RWPE1 (cell line): ENCODE measurements at regions not wholly inside any gene's neighbourhood (a gene's known extent, or its start where the extent isn't known, plus 50 kb on each side); places are given as distances from the start of the nearest gene placed in this dataset.

Experiments
- CTCF ChIA-PET: fragments of 350-600 bp; sonication (Branson Sonifier 250); formaldehyde crosslinking; extraction: SDS; loops from one replicate; lab custom pipeline; 2021; lab: Yijun Ruan, JAX
- POLR2A ChIA-PET: fragments of 400-600 bp; formaldehyde crosslinking; extraction: SDS; loops from one replicate; lab custom pipeline; 2020; ENCODE audit warnings: antibody characterized with exemption; ENCODE audit not compliant: low non-redundant PET; lab: Yijun Ruan, JAX
- DNase-seq: peaks from one replicate; pipeline ENCODE4 v3.0.0; 2012; ENCODE audit warnings: low spot score
- H3K27ac ChIP-seq: fragments of 450-650 bp; 2 replicates; pipeline ENCODE4 v1.5.1; 2017
- CTCF ChIP-seq: fragments of 450-650 bp; conservative IDR thresholded peaks from 2 replicates; pipeline ENCODE4 v1.5.1; 2017; ENCODE audit warnings: low read depth, mild to moderate bottlenecking

GRCh38 chr4:133777661-133778060, 423.9 kb downstream of the PABPC4L start:
- ChIA-PET CTCF (no interaction called here), POLR2A (no interaction called here)
- H3K27ac ChIP-seq, result no peak overlapping the region
- TF ChIP-seq CTCF, result no peak
- no peak for DNase-seq

- no peak for DNase-seq
- TF ChIP-seq CTCF, result no peak
- ChIA-PET POLR2A (no interaction called here), CTCF (interaction anchor here (0.7 kb wide), 1 partner anchor 418 kb away, joined by 3 read pairs; no protein-coding TSS in a partner anchor)
- no peak overlapping the region for H3K27ac ChIP-seq
Measured at GRCh38 chr4:133776961-133777360, 424.6 kb downstream of the PABPC4L start.

- CTCF ChIA-PET, result interaction anchor here (0.7 kb wide), 1 partner anchor 418 kb away, joined by 3 read pairs; no protein-coding TSS in a partner anchor
- POLR2A ChIA-PET, result no interaction called here
- H3K27ac ChIP-seq, result no peak overlapping the region
- no peak for TF ChIP-seq CTCF
- DNase-seq, result no peak
Measured at GRCh38 chr4:133776503-133776902, 425.1 kb downstream of the PABPC4L start.

GRCh38 chr4:133775881-133776280, 425.7 kb downstream of the PABPC4L start:
- no peak for DNase-seq
- TF ChIP-seq CTCF, result no peak
- ChIA-PET POLR2A (no interaction called here), CTCF (no interaction called here)
- H3K27ac ChIP-seq, result no peak overlapping the region

GRCh38 chr4:133775469-133775868, 426.1 kb downstream of the PABPC4L start:
- POLR2A ChIA-PET, result no interaction called here

GRCh38 chr4:133759428-133759827, 442.2 kb downstream of the PABPC4L start:
- no peak for TF ChIP-seq CTCF
- DNase-seq, result no peak
- ChIA-PET CTCF (no interaction called here), POLR2A (no interaction called here)
- no peak overlapping the region for H3K27ac ChIP-seq

More at GRCh38 chr4:133775469-133775868, 426.1 kb downstream of the PABPC4L start:
- no peak overlapping the region for H3K27ac ChIP-seq
- CTCF ChIA-PET, result interaction anchor here (0.6 kb wide), 1 partner anchor 680 kb away, joined by 3 read pairs; no protein-coding TSS in a partner anchor
- TF ChIP-seq CTCF, result no peak
- DNase-seq, result no peak

GRCh38 chr4:133741766-133742165, 459.8 kb downstream of the PABPC4L start:
- POLR2A ChIA-PET, result no interaction called here
- no peak overlapping the region for H3K27ac ChIP-seq
- TF ChIP-seq CTCF, result no peak
- CTCF ChIA-PET, result no interaction called here
- DNase-seq, result no peak
